GM18526 (cell line): ENCODE measurements at regions not wholly inside any gene's neighbourhood (a gene's known extent, or its start where the extent isn't known, plus 50 kb on each side); places are given as distances from the start of the nearest gene placed in this dataset.

ENCODE experiments used
- POLR2A ChIP-seq: IDR thresholded peaks from 3 replicates; pipeline ENCODE4 v1.6.1; 2011; ENCODE audit not compliant: insufficient read length; ENCODE audit errors: extremely low read depth

GRCh38 chr16:86196687-86197391 lies 297.9 kb downstream of the IRF8 start:
- no peak for TF ChIP-seq POLR2A

GRCh38 chr16:86198206-86199118 lies 299.5 kb downstream of the IRF8 start:
- TF ChIP-seq POLR2A = no peak

GRCh38 chr16:86199182-86199581 lies 300.2 kb downstream of the IRF8 start:
- no peak for TF ChIP-seq POLR2A

GRCh38 chr16:86199871-86200695 lies 301.1 kb downstream of the IRF8 start:
- TF ChIP-seq POLR2A = no peak

- TF ChIP-seq POLR2A = no peak
These were observed 301.8 kb downstream of the IRF8 start for GRCh38 chr16:86200722-86201121.

GRCh38 chr16:86201746-86202145 lies 302.8 kb downstream of the IRF8 start:
- no peak for TF ChIP-seq POLR2A

- TF ChIP-seq POLR2A = no peak
These were observed 303.3 kb downstream of the IRF8 start for GRCh38 chr16:86202267-86202666.

- TF ChIP-seq POLR2A = no peak
These were observed 303.9 kb downstream of the IRF8 start for GRCh38 chr16:86202760-86203426.

GRCh38 chr16:86203557-86204275 lies 304.8 kb downstream of the IRF8 start:
- TF ChIP-seq POLR2A = no peak

GRCh38 chr16:86205521-86206245 lies 304.6 kb upstream of the FOXF1 start:
- TF ChIP-seq POLR2A = no peak

GRCh38 chr16:86207350-86207749 lies 303.0 kb upstream of the FOXF1 start:
- TF ChIP-seq POLR2A = no peak

GRCh38 chr16:86209202-86209601 lies 301.1 kb upstream of the FOXF1 start:
- TF ChIP-seq POLR2A = no peak

GRCh38 chr16:86210403-86211193 lies 299.7 kb upstream of the FOXF1 start:
- TF ChIP-seq POLR2A = no peak
